IPS DF 6.9 (cell line): ENCODE measurements at regions not wholly inside any gene's neighbourhood (a gene's known extent, or its start where the extent isn't known, plus 50 kb on each side); places are given as distances from the start of the nearest gene placed in this dataset.

ENCODE experiments used
- DNase-seq: peaks from one replicate; pipeline ENCODE4 v3.0.0-alpha.2; 2013; ENCODE audit warnings: low read depth, low spot score
- H3K27ac ChIP-seq: one replicate; pipeline ENCODE4 v1.5.1; 2013; ENCODE audit warnings: low read length, control low read depth
- H3K27me3 ChIP-seq: 2 replicates; pipeline ENCODE4 v1.6.1; 2013; ENCODE audit warnings: mild to moderate bottlenecking, low read length; ENCODE audit not compliant: control insufficient read depth, insufficient read depth
- H3K36me3 ChIP-seq: 2 replicates; pipeline ENCODE4 v1.6.1; 2013; ENCODE audit warnings: low read length; ENCODE audit not compliant: control insufficient read depth, insufficient read depth
- H3K4me1 ChIP-seq: 2 replicates; pipeline ENCODE4 v1.6.1; 2013; ENCODE audit warnings: low read length; ENCODE audit not compliant: control insufficient read depth, insufficient read depth
- H3K4me3 ChIP-seq: 2 replicates; pipeline ENCODE4 v1.5.1; 2013; ENCODE audit warnings: mild to moderate bottlenecking, low read length
- H3K9me3 ChIP-seq: 2 replicates; pipeline ENCODE4 v1.6.1; 2013; ENCODE audit warnings: low read length, inconsistent platforms; ENCODE audit not compliant: control insufficient read depth, insufficient read depth
- WGBS: extraction: QIAGEN DNeasy Blood & Tissue Kit; methylation state at CpG from one replicate; pipeline ENCODE4 v1.1.7; 2013; ENCODE audit warnings: mixed read lengths, missing lambda C conversion rate; ENCODE audit not compliant: insufficient read length, insufficient coverage; 5-methylcytosine and 5-hydroxymethylcytosine counted together

- Histone ChIP-seq H3K4me3 (no peak overlapping the region), H3K9me3 (peaks cover 2% of the 10 kb centered on the region; the same call in 1 of the 2 replicates), H3K36me3 (no peaks in the 10 kb centered on the region), H3K27me3 (no peaks in the 10 kb centered on the region), H3K4me1 (no peaks in the 10 kb centered on the region), H3K27ac (no peak overlapping the region)
- WGBS = no CpG with 5 or more reads among the region's 3 CpGs
- no peak for DNase-seq
These were observed 188.8 kb upstream of the PAPPA start for GRCh38 chr9:115964710-115965347.

GRCh38 chr9:115966660-115967059 is 186.9 kb upstream of the PAPPA start:
- no CpG with 5 or more reads among the region's 1 CpG for WGBS
- H3K27ac ChIP-seq = no peak overlapping the region

GRCh38 chr9:115969096-115969495 is 184.5 kb upstream of the PAPPA start:
- Histone ChIP-seq H3K4me3 (no peak overlapping the region), H3K4me1 (no peaks in the 10 kb centered on the region), H3K36me3 (no peaks in the 10 kb centered on the region), H3K27ac (no peak overlapping the region), H3K9me3 (peaks cover 2% of the 10 kb centered on the region; the same call in 1 of the 2 replicates), H3K27me3 (no peaks in the 10 kb centered on the region)
- no peak for DNase-seq
- no CpG with 5 or more reads among the region's 2 CpGs for WGBS

More at GRCh38 chr9:115966660-115967059, 186.9 kb upstream of the PAPPA start:
- Histone ChIP-seq H3K36me3 (no peaks in the 10 kb centered on the region), H3K9me3 (peaks cover 2% of the 10 kb centered on the region; the same call in 1 of the 2 replicates), H3K4me1 (no peaks in the 10 kb centered on the region), H3K27me3 (no peaks in the 10 kb centered on the region), H3K4me3 (no peak overlapping the region)
- DNase-seq = no peak

DNA sequence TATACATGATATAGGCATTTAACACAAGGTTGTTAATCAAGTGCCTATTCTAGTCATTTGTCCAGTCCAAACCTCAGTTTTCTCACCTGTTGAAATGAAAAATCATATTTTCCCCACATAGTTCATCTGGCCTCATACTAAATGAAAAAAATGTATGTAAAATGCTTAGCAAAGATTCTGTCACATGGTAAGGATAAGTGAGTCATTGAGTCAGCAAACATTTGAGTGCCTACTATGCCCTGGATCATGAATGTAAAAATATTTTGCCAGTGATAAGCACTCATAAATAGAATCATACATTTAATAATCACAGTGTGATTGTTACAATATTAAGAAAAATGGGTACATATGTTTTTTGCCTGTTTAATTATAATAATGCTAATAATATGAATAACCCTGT is 181.2 kb upstream of the PAPPA start:
- Histone ChIP-seq H3K27me3 (no peaks in the 10 kb centered on the region; the same call in 1 of the 2 replicates), H3K36me3 (no peaks in the 10 kb centered on the region), H3K4me1 (no peaks in the 10 kb centered on the region), H3K4me3 (no peak overlapping the region), H3K27ac (no peak overlapping the region), H3K9me3 (peaks cover 2% of the 10 kb centered on the region; the same call in 1 of the 2 replicates)
- no peak for DNase-seq

- Histone ChIP-seq H3K4me3 (no peak overlapping the region), H3K4me1 (no peaks in the 10 kb centered on the region), H3K9me3 (no peaks in the 10 kb centered on the region), H3K27me3 (no peaks in the 10 kb centered on the region; the same call in 1 of the 2 replicates), H3K27ac (no peak overlapping the region), H3K36me3 (no peaks in the 10 kb centered on the region)
- DNase-seq = no peak
- no CpG with 5 or more reads among the region's 2 CpGs for WGBS
These were observed 180.6 kb upstream of the PAPPA start for GRCh38 chr9:115972843-115973595.

DNA sequence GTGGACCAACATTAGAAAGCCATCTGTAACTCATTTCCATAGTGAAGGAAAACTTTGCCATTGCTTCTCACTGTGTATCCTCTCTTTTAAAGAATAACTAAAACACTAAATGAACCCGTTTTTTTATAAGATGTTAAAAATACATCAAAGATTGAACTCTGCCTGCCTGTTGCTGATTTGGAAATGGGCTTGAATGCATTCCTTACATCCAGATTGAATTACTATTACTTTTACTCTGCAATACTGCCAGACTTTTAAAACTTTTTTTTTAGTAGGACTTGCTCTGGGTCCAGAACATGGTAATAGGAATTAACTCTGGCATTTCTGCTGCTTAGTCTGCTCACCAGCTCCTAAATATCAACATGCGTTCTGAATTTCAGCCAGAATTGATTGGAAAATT is 176.8 kb upstream of the PAPPA start:
- no peaks in the 10 kb centered on the region for H3K4me1 ChIP-seq

DNA sequence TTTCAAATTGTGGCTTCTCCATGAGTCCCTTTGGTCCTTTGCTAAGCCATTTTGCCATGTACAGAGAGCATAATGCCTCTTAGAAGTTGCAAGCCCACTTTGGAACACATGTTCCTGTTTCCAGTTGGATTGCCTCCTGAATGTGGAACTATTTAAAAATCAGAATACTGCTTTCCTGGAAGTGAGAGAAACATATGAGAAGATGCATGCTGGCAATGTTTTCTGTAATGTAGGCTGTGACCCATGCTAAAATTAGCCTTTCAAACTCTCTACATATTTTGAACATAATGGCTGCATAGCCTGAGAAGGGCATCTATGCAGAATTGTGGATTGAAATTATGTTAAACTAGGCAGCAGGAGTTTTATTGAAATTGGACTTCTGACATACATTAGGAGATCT is 175.5 kb upstream of the PAPPA start:
- Histone ChIP-seq H3K27me3 (no peaks in the 10 kb centered on the region; the same call in 1 of the 2 replicates), H3K4me1 (no peaks in the 10 kb centered on the region), H3K36me3 (no peaks in the 10 kb centered on the region), H3K4me3 (no peak overlapping the region), H3K27ac (no peak overlapping the region), H3K9me3 (no peaks in the 10 kb centered on the region)
- DNase-seq = no peak

More for the DNA sequence above, 176.8 kb upstream of the PAPPA start:
- no peaks in the 10 kb centered on the region for H3K36me3 ChIP-seq
- no peak overlapping the region for H3K4me3 ChIP-seq
- no peak for DNase-seq
- no peaks in the 10 kb centered on the region for H3K9me3 ChIP-seq
- WGBS = no CpG with 5 or more reads among the region's 2 CpGs
- no peaks in the 10 kb centered on the region; the same call in 1 of the 2 replicates for H3K27me3 ChIP-seq
- H3K27ac ChIP-seq = no peak overlapping the region

DNA sequence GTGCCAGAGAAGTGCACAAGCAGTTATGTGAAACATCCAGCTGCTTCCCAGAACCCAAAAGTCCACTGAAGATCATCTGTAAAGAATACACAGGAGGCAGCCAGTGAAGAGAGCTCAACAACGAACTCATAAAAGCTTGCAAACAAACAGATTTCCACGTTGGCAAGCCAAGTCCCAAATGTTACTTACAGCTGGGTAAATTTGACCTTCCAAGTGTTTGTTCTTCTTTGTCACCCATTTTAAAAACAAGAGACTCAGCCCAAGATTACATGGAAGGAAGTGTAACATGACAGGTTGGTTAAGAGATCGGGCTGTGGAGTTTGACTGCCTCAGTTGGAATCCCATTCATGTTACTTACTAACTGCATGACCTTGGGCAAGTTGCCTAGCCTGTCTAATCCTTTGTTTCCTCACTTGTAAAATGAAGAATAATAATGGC is 174.9 kb upstream of the PAPPA start:
- WGBS = no CpG with 5 or more reads among the region's 3 CpGs
- DNase-seq = no peak
- Histone ChIP-seq H3K36me3 (no peaks in the 10 kb centered on the region), H3K9me3 (no peaks in the 10 kb centered on the region), H3K27me3 (no peaks in the 10 kb centered on the region; the same call in 1 of the 2 replicates), H3K4me3 (no peak overlapping the region), H3K4me1 (no peaks in the 10 kb centered on the region), H3K27ac (no peak overlapping the region)

- H3K27ac ChIP-seq = no peak overlapping the region
These were observed 173.5 kb upstream of the PAPPA start for GRCh38 chr9:115980054-115980453.

GRCh38 chr9:115980502-115980901 is 173.1 kb upstream of the PAPPA start:
- Histone ChIP-seq H3K4me1 (no peaks in the 10 kb centered on the region), H3K27me3 (no peaks in the 10 kb centered on the region; the same call in 1 of the 2 replicates), H3K36me3 (no peaks in the 10 kb centered on the region), H3K27ac (no peak overlapping the region), H3K9me3 (no peaks in the 10 kb centered on the region), H3K4me3 (no peak overlapping the region)
- DNase-seq = no peak
- WGBS = no CpG with 5 or more reads among the region's 1 CpG

More at GRCh38 chr9:115980054-115980453, 173.5 kb upstream of the PAPPA start:
- WGBS = no CpG with 5 or more reads among the region's 2 CpGs
- Histone ChIP-seq H3K4me1 (no peaks in the 10 kb centered on the region), H3K27me3 (no peaks in the 10 kb centered on the region; the same call in 1 of the 2 replicates), H3K9me3 (no peaks in the 10 kb centered on the region), H3K36me3 (no peaks in the 10 kb centered on the region), H3K4me3 (no peak overlapping the region)
- DNase-seq = no peak
